ENCODE measurements at regions not wholly inside any gene's neighbourhood (a gene's known extent, or its start where the extent isn't known, plus 50 kb on each side); places are given as distances from the start of the nearest gene placed in this dataset.
A peak's percentile ranks its signal among the peaks of the same experiment; 100 is the strongest.
"Not testable (repeated sequence)": the region's sequence is repeated elsewhere in the genome, so short reads cannot be mapped to it uniquely, and the experiment has no call there.

GRCh38 chr13:30816736-30817135 lies 81.4 kb downstream of the ALOX5AP start:
- no peak for DNase-seq (ENCODE audit: low read depth in 2 of 2)

- DNase-seq (ENCODE audit: low read depth in 2 of 2) = no peak
These were observed 83.1 kb downstream of the ALOX5AP start for GRCh38 chr13:30818323-30818960.

GRCh38 chr13:30819136-30819888 lies 84.0 kb downstream of the ALOX5AP start:
- no peak for DNase-seq (ENCODE audit: low read depth in 2 of 2)

GRCh38 chr13:30821421-30821820 lies 84.7 kb upstream of the MEDAG start:
- DNase-seq (ENCODE audit: low read depth in 2 of 2) = no peak

DNA sequence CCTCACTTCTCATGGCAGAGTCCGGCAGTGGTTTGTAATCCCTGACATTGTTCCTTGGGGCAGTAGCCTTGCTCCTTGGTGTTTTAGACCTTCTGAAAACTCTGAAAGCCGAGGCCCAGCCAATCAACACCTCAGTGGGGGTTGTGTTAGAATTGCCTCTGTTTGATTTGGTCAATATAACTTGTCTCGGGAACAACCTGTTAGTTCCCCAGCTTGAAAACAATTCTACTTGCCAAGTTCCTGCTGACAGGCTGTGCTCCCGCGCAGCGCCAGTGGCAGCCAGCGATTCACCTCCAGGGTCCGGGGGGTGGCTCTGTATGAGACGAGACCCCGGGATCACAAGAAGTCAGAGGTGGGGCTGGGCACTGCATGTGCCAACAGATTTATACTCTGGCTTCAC lies 81.4 kb upstream of the MEDAG start:
- DNase-seq (ENCODE audit: low read depth in 2 of 2) = no peak

GRCh38 chr13:30826911-30827577 lies 79.0 kb upstream of the MEDAG start:
- no peak for DNase-seq (ENCODE audit: low read depth in 2 of 2)

- DNase-seq (ENCODE audit: low read depth in 2 of 2) = no peak
These were observed 78.5 kb upstream of the MEDAG start for GRCh38 chr13:30827578-30827925.

- DNase-seq (ENCODE audit: low read depth in 2 of 2) = no peak
These were observed 76.8 kb upstream of the MEDAG start for GRCh38 chr13:30829145-30829832.

DNA sequence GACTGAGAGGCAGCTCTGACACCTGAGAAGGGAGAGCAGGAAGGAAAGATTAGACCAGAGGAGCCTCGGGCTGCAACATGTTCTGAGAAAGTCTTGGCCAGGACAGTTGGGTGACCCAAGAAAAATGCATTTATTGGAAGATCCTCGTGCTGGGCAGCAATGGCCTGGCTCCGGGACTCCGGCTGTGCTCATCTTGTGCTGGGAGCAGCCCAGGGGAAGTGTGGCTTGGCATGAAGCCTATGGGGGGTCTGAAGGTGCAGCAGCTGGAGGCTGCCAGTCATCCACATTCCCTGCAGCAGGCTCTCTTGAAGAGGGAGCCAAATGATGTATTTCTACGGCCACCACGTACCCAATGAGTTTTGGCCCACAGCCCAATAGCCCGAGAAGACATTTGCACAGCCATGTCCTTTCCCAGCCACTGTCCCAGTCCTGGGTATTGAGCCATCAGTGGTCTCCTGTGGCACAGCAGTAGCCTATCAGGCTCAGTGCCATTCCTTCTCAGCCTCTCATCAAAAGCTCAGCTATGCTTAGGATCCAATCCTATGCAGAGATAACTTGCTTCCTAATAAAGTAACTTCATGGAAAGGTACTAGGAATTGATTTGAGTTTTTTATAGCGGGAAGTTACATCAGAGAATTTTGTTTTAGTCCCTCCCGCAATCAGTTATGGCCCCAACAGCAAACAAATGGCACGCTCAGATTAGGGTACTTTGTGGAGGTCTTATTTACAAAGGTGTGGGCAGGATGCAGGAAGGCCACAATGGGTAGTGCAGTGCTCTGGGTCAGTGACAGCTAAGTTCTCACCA lies 76.0 kb upstream of the MEDAG start:
- no peak for DNase-seq (ENCODE audit: low read depth in 2 of 2)

GRCh38 chr13:30830638-30830965 lies 75.5 kb upstream of the MEDAG start:
- DNase-seq (ENCODE audit: low read depth in 2 of 2) = no peak

GRCh38 chr13:30831515-30831914 lies 74.6 kb upstream of the MEDAG start:
- DNase-seq (ENCODE audit: low read depth in 2 of 2) = no peak

- no peak for DNase-seq (ENCODE audit: low read depth in 2 of 2)
These were observed 73.7 kb upstream of the MEDAG start for GRCh38 chr13:30832377-30832776.

- peak in 1 of 2 donors; percentile 21 for DNase-seq (ENCODE audit: low read depth in 2 of 2)
These were observed 73.2 kb upstream of the MEDAG start for GRCh38 chr13:30832845-30833332.

- DNase-seq (ENCODE audit: low read depth in 2 of 2) = no peak
These were observed 70.6 kb upstream of the MEDAG start for GRCh38 chr13:30835442-30835841.

DNA sequence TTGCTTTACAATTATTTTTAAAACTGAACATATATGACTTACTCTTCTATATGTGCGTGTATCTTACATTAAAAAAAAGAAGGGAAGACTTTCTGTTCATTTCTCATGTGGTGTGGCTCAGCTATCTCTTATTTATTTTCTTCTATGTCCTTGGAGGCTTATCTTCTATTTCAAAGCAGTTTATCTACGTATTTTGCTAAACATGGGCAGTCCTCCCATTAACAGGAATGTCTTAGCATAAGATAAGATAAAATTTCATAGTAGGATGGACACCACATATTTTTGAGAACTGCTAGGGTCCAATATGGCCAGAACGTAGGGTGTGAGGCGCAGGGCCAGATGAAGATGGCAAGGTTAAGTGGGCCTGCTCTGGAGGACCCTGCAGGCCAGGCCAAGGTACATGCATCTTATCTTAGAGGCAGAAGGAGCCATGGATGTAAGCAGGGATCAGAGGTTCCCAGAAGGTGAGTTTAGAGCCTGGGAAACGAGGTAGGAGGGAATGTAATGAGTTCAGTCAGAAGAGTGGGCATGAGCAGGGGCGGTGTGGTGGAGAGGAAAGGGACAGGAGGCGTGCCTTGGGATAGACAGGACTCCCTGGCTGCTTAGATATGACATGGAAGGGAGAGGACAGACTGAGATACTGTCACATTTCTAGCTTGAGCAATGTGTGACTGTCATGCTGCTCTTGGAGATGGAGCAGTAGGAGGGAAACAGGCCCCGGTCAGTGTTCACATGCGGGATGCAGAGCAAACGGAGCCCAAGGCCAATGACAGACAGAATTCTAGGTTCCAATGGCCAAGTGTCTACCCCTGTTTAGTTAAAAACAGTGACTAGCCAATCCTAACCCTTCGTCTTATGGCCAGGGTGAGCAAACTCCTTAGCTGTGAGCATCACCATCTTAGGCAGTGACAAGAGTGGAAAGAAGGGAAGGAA lies 68.6 kb upstream of the MEDAG start:
- DNase-seq (ENCODE audit: low read depth in 2 of 2) = no peak

- not testable (repeated sequence) for DNase-seq (ENCODE audit: low read depth in 2 of 2)
These were observed 66.4 kb upstream of the MEDAG start for GRCh38 chr13:30839636-30840035.

- no peak for DNase-seq (ENCODE audit: low read depth in 2 of 2)
These were observed 65.6 kb upstream of the MEDAG start for GRCh38 chr13:30840515-30840914.

DNA sequence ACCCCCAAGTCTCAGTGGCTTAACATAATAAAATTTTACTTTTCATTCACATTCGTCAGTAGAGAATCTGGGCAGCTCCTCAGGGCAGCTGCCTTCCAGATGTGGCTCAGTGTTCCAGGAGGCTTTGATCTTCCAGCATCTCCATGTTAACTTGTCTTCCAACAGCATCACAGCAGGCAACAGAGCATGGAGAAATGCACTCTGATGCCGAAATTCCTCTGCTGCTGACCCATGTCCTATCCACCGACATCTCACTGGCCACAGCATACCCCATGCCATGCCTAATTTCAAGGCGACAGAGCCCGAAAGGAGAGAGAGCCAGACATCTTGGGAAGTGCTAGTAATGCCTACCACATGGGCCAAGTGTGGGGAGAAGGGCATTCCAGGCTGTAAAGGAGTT lies 64.9 kb upstream of the MEDAG start:
- DNase-seq (ENCODE audit: low read depth in 2 of 2) = no peak

DNA sequence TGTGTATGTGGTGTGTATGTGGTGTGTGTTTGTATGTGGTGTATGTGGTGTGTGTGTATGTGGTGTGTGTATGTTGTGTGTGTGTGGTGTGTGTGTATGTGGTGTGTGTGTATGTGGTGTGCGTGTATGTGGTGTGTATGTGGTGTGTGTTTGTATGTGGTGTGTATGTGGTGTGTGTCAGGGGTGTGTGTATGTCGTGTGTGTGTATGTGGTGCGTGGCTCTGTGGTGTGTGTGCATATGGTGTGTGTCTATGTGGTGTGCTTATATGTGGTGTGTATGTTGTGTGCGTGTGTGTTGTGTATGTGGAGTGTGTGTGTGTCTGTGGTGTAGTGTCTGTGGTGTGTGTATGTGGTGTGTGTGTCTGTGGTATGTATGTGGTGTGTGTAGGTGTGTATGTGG lies 62.5 kb upstream of the MEDAG start:
- DNase-seq (ENCODE audit: low read depth in 2 of 2) = no peak

- DNase-seq (ENCODE audit: low read depth in 2 of 2) = no peak
These were observed 61.3 kb upstream of the MEDAG start for GRCh38 chr13:30844548-30845296.
